Erythroblast (primary cell): ENCODE measurements at regions not wholly inside any gene's neighbourhood (a gene's known extent, or its start where the extent isn't known, plus 50 kb on each side); places are given as distances from the start of the nearest gene placed in this dataset.

ENCODE experiments used
- GATA1 ChIP-seq: IDR thresholded peaks from 2 replicates; pipeline ENCODE4 v1.6.1; 2011; ENCODE audit warnings: low read depth, mild to moderate bottlenecking, control low read depth, low read length, moderate library complexity
- POLR2A ChIP-seq: IDR thresholded peaks from 2 replicates; pipeline ENCODE4 v1.6.1; 2011; ENCODE audit warnings: mild to moderate bottlenecking, low read length

DNA sequence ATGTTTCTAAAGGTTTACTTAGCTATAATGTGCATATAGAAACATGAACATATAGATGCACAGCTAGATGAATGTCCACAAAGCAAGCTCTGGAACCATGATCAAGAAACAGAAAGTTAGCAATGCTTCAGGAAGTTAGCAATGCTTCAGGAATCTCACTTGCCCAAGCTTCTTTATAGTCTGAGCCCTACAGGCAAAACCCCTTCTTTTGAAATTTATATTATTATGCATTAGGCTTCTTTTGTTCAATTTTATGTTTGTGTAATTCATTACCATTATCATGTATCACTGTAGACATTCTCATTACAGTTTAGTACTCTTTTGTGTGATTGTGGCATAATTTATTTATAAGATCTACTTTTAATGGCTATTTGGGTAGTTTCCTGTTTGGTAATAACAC is 286.4 kb upstream of the BCHE start:
- TF ChIP-seq POLR2A (no peak), GATA1 (no peak)
